ENCODE measurements at regions not wholly inside any gene's neighbourhood (a gene's known extent, or its start where the extent isn't known, plus 50 kb on each side); places are given as distances from the start of the nearest gene placed in this dataset.
A peak's percentile ranks its signal among the peaks of the same experiment; 100 is the strongest.

DNA sequence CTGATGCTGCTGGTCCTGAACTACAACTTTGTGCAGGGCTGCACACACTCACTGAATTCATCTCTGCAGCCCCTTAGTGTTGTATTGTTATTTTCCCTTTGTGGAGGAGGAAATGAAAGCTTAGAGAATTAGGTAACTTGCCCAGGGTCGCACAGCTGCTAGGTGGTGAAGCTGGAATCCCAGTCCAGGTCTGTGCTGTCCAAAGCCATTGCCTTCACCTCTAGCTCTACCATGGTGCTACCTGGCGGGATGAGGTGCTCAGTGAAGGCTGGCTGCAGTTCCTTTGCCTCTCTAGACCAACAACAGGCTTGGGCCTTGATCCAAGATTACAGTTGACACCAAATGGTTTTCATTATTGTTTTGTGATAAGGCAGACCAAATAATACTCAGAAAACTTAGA lies 177.8 kb upstream of the PITX1 start:
- intact Hi-C loops (cut with DNase I) = no loop called here
- DNase-seq (no peak), ATAC-seq (no peak)

DNA sequence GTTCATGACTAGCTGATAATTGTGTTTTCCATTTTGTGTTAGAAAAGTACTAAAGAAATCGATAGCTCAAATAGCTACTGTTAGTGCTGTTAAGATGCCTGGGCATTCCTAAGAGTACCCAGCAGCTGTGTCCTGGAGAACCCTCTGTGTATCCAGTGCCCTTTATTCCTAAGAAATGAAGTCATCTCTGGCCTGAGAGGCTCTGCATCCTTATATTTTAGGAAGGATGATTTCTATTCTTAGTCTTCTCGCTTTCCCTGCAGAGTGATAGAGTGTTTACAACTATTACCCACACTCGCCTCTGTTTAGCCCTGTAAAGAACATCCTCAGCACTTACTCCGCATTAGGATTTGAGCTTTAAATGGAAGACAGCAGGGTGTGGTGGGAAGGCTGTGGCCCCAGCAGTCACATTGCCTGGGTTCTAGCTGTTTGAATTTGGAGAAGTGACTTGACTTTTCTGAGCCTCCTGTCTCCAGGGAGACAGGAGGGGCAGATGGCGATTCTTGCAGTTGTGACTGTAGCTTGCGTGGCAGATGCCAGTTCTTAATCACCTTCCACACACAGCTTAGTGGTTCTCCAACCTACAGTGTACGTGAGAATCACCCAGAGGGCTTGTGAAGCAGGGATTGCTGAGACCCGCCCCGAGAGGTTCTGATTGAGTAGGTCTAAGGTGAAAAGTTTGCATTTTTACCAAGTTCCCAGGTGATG lies 177.2 kb upstream of the PITX1 start:
- intact Hi-C loops (cut with DNase I) = no loop called here
- no peak for ATAC-seq

DNA sequence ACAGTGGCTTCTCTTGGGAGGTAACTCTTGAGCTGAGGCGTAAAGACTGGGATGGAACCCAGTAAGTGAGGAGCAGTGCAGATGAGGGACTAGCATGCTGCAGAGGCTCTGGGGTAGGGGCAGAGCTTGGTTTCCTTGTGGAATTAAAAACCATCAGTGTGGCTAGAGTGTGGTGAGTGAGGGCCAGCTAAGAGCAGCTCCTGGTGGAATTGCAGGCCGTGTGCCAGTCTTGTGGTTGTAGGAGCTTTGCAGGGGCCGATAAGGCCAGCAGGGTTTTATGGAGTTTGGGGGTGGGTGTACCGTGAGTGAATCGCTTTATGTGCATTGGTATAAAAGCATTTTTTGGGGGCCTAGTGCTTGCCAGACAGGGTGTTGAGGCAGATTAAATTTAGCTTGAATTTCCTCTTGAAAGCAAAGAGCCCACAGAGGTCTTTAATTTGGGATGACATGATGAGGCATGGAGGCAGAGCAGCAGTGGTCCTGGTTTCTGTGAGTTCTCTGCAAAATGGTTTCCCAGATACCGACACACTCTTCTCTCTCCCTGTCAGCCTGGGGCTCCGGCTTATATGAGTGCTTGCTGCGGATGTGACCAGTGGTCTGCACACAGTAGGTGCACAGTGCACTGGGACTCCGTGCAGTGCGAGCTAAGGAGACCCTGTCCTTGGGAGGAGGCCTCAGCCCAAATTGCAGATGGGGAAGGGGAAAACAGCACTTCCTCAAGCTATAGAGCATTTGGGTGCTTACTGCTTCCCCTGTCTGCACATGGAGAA lies 176.4 kb upstream of the PITX1 start:
- DNase-seq (no peak), ATAC-seq (no peak)
- intact Hi-C loops (cut with DNase I) = no loop called here

More for the DNA sequence above, 177.2 kb upstream of the PITX1 start:
- no peak for DNase-seq

DNA sequence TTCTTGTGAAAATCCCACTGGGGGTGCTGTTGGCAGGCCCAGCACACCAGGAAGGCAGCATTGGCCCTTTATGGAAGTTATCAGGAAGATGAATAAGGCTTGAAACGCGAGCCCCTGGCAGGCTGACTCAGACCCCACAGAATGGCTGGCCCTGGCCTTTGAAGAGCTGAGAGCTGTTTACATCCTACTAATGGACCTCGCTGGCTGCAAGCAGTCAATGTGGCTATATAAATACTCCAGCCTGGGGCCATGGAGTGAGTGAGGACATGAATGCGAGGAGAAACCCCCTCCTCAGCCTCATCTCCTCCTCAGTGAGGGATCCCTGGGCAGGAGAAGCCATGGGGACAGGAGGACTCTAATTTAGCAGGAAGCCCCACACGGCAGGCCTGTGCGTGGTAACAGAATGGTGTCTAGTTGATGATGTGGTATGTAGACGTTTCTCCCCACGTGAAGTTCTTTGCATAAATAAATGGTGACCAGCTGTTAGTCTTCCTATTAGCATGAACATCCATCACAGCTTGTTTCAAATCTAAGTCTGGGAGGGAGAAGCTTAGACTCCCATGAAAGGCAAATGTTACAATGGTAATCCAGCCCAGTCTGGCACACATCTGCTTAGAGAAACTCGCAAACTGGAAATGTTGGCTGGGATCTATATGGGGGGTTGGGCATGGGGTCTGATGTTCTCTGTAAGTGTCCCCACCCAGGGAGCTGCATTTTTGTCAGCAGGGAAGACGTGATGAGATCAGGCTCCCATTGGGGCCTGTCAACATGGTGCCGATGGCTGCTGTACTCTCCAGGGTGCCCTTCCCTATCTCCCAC lies 175.1 kb upstream of the PITX1 start:
- intact Hi-C loops (cut with DNase I) = no loop called here
- DNase-seq = no peak
- ATAC-seq = peak in 1 of 2 donors; percentile 57

DNA sequence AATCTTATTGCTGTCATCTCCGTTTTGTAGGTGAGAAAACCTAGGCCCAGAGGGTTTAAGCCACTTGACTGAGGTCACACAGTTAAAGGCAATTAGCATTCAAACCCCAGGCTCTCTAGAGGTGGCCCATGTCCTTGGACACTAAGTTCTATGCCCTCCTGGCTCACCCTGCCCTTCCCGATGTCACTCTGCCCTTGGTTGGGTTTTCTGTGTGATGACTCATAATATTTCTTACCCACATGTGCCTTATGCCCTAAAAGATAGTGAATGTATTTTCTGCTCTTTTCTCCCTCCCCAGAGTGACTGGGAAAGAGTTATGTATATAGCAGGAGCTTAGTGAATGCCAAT lies 174.5 kb upstream of the PITX1 start:
- DNase-seq (no peak), ATAC-seq (peak in 1 of 2 donors; percentile 36)
- intact Hi-C loops (cut with DNase I) = no loop called here

DNA sequence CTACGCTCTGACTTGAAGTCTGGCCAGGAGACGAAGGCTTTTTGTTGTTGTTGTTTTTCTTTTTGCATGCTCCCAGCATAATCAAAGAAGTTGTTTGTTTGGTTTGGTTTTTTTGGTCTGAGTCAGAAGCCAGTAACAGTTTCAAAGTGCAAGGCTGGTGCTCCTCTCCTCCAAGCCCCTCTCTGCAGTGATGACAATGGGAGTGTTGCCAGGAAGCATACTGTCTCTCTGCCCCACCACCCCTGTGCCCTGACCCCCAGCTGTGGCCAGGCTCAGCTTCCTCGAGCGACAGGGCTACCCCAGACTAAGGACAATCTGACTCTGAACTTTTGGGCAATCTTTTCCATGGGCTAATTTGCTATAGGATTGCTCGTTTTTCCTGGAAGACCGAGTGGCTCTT lies 173.8 kb upstream of the PITX1 start:
- DNase-seq = no peak
- intact Hi-C loops (cut with DNase I) = no loop called here
- no peak for ATAC-seq

DNA sequence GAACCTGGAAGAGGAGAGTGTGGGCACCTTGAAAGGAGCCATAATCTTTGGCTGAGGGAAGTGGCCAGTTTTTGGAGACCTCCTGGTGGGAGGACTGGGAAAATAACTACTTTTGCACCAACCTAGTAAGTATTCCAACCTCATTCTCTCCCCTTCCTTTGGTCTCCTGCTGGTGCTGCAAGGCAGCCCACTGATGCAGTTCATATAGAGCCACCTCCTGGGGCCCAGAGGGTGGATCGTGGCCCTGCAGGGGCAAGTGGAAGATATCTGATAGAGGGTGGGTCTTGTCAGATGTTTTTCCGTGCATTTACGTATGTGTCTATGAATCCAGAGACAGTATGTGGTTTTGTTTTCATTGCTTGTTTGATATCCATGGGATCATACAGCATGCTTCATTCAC lies 172.8 kb upstream of the PITX1 start:
- no peak for ATAC-seq
- intact Hi-C loops (cut with DNase I) = no loop called here
- no peak for DNase-seq

DNA sequence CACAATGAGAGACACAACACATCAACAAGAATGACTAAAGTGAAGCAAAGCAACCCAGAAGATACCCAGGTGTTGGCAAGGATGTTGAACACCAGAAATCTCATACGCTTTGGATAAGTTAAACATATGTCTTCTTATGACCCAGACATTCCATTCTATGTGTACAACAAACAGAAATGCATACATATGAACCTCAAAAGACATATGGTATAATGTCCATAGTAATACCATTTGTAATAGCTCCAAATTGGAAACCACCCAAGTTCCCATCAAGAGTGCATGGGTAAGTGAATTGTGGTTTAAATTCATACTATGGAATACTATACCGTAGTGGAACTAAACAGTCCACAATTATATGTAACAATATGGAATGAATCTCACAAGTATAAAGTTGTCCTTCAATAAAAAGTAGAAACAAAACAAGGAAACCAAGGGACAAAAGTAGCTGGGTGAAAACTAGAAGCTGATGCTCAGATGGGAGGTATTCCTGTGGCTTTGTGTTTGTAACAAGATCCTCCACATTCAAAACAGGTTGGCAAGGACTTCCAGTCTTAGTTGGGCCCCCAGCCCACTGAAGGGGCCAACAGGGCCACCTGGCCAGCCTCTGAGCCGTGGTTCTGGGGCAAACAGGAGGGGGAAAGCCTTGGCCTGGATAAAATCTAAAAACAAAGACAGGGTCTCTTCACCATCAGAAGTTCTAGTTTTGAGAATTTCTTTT lies 171.8 kb upstream of the PITX1 start:
- no peak for ATAC-seq
- DNase-seq = no peak
- intact Hi-C loops (cut with DNase I) = no loop called here

DNA sequence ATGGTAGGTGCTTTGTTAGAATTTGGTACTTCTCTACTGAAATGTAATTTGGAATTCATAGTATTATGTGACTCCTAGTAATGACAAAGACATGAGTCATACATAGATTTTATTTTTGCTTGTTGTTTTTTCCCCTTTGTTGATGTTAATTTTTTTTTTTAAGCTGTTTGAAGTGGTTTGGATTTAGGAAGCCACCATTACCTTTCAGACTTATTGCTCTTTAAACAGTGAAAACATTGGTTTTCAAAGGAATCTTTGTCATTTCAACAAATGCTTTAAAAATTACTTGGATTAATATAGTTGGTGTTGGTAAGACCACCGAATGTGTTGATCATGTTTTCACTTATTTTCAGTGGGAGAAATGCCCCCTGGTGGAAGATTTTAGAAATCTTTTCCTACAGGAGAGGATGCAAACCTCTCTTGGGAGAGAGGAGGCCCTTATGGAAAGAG lies 170.1 kb upstream of the PITX1 start:
- no peak for ATAC-seq
- no peak for DNase-seq
- intact Hi-C loops (cut with DNase I) = no loop called here

DNA sequence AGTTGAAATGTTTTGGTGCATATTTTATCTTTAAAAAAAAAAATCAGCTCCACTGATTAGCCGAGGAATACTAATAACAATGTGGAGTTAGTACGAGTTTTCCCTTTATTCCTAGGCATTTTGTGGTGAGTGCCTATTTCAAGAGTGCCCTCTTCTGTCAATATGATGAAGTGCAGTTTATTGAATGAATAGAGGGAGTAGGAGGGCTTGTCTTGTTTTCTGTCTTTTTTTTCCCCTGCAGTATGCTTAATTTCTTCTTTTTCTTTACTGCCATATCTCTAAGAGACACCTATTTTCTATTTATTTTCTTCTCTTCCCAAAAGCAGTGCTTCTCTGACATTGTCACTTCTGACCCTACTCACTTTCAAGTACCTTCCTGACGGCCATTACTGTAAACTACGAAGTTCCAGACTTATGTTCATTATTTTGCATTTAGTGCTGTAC lies 169.6 kb upstream of the PITX1 start:
- no peak for ATAC-seq
- intact Hi-C loops (cut with DNase I) = no loop called here
- DNase-seq = no peak

DNA sequence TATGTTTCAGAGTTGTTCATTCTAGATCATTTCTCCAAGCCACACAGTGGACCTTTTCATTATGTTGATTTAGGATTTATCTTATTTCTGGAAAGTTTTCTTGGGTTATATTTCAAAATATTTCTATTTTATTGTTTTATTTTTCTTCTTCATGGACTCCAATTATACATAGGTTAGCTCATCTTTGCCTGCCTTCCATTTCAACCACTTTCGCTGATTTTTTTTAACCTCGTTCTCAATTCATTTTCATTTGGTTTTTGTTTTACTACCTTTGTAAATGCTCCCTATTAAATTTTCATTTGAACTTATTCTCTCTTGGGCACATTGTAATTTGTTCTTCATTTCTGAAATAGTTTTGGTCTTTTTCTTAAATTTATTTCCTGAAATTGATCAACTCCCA lies 169.0 kb upstream of the PITX1 start:
- no peak for ATAC-seq
- DNase-seq = no peak
- intact Hi-C loops (cut with DNase I) = no loop called here

DNA sequence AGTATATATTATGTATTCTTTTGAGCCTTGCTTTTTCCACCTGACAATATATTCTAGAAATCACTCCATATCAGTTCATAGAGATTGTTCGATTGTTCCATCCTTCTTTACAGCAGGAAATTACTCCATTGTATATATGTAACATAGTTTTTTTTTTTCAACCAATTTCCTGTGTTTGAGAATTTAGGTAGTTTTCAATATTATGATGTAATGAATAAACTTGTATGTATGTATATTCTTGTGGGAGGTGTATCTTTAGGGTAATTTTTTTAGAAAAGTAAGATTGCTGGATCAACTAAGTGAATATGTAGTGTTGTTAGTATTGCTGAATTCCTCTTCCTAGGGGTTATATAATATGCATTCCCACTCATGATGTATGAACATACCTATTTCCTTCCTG lies 165.9 kb upstream of the PITX1 start:
- ATAC-seq (no peak), DNase-seq (no peak)
- intact Hi-C loops (cut with DNase I) = no loop called here

DNA sequence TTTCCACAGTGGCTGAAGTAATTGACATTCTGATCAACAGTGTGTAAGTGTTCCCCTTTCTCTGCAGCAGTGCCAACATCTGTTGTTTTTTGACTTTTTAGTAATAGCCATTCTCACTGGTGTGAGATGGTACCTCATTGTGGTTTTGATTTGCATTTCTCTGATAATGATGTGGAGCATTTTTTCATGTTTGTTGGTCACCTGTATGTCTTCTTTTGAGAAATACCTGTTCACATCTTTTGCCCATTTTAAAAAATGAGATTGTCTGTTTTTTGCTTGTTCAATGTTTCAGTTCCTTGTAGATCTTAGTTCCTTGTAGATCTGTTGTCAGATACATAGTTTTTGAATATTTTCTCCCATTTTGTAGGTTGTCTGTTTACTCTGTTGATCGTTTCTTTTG lies 162.5 kb upstream of the PITX1 start:
- ATAC-seq (no peak), DNase-seq (no peak)
- intact Hi-C loops (cut with DNase I) = no loop called here

DNA sequence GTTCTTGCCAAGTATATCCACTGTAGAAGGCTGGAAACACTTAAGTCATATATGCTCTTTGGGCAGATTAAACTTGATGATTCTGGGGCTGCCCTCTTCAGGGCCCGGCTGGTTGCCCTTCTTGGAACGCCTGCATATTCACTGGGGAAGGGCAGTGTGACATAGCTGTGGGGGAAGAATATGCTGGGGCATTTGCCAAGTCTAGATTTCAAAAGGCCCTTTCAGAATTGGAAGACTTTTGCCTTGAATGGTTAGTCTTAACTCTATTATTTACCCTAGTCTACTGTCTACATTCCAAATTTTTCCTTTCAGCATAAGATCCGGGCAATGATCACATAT lies 161.2 kb upstream of the PITX1 start:
- DNase-seq = no peak
- intact Hi-C loops (cut with DNase I) = no loop called here
- ATAC-seq = peak; percentile 25 to 61

DNA sequence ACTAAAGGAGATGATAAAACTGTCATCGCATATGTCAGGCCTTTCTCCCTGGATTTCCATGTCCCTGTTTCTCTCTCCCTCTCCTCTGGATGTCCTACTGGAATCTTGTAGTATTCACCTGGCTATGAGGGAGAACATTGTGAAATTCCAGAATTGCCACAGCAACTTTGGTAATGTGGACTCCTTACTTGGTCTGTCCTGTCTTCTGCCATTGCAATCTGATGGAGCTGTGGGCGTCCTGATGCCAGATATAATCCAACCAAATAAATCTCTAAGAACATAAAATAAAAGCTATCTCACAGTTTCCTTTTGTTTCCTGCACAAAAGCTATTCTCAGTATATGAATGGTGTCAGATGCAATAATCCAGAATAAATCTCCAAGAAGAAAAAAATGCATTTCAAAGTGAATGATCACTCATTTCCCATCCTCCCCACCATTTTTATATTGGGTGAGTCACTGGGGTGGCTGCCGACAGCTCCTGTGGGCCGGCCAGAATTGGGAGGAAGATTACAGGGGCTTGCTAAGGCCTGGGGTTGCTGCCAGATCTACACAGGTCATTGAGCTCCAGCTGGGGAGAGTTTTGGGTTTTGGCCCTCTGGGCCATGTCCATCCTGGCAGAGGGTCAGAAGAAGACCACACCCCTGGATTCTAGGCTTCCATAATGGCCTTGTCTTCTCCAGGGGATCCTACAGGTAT lies 160.7 kb upstream of the PITX1 start:
- intact Hi-C loops (cut with DNase I) = no loop called here
- DNase-seq = peak; percentile 49
- ATAC-seq = peak; percentile 36 to 78

DNA sequence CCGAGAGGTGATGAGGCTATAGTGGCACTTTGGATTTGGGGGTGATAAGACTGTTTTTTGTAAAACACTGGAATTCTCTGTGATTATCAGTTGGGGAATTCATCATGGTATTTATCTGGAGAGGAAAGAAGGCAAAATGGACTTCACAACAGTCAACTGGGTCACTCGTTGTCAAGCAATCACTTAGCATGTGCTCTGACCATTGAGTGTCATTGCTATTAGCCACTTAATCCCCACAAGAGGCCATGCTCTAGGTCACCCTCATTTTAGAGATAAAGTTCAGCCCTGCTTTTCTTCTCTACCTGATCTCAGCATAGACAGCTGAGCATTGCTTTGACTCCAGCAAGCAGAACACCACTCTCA lies 160.1 kb upstream of the PITX1 start:
- no peak for DNase-seq
- ATAC-seq = no peak
- intact Hi-C loops (cut with DNase I) = no loop called here

DNA sequence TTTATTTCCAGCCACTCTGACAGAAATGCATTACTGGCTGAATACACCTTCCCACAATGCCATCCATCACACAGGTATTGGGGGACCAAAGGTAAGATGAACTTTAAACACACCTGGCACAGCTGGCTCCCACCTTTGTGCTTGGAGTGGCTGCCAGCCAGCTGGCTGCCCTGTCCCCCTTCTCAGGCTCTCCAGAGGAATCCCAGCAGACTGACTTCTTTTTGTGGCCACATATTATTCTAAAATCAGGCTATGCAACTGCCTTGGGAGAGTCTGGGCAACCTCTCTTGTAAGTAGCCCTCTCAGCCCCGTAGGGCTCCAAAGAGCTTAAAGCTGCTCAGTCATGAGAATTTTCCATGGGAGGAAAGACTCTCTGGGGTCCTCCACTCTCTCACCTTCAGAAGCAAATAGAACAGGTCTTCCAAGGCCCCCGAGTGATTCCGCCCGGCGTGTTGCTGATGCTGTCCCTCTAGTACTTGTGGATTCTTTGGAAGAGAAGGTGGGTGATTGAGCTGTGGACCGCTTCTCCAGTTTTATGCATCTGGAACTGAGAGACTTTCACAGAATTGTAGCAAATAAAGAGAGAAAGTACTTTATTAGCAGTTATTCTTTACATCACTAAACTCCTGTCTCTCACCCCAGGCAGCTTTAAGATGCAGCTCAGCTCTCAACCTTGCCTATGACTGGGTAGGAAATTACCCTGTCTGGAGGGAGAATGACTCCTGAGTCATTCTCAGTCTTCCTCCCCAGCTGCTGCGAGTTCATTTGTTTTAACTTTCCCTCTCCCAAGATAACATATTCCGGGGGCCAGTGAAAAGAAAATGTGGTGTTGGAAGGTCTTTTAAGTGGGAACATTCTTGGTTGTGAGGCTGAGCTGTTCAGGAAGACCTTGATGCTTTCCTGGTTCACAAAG lies 159.4 kb upstream of the PITX1 start:
- ATAC-seq (peak in 1 of 2 donors; percentile 30), DNase-seq (no peak)
- intact Hi-C loops (cut with DNase I) = no loop called here

DNA sequence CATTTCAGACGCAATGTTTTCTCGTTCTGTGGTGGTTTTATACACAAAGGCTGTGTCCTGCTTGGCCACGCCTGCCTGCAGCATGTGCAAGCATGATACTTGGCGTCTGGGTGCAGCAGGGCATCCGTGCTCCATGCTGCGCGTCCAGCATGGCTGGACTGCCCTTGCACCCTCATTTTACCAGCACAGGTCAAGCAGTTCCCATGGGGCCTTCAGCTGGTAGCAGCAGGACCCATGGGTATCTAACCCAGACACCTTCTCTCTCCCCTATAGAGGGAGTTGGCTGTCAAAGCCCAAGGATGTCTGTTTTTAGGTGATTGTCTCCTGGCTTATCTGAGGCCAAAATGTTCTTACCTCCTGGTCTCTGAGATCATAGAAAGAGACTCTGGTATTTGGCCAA lies 158.3 kb upstream of the PITX1 start:
- ATAC-seq (no peak), DNase-seq (no peak)
- intact Hi-C loops (cut with DNase I) = no loop called here
